Kidney epithelial cell (primary cell): ENCODE measurements at regions not wholly inside any gene's neighbourhood (a gene's known extent, or its start where the extent isn't known, plus 50 kb on each side); places are given as distances from the start of the nearest gene placed in this dataset.

Experiments
- DNase-seq: peaks from one replicate; pipeline ENCODE4 v3.0.0-alpha.2; 2010; ENCODE audit warnings: low read depth
- H3K27me3 ChIP-seq: 2 replicates; pipeline ENCODE4 v1.6.0; 2011; ENCODE audit warnings: low read length; ENCODE audit not compliant: control insufficient read depth, insufficient read depth
- H3K36me3 ChIP-seq: 2 replicates; pipeline ENCODE4 v1.5.1; 2011; ENCODE audit warnings: low read length; ENCODE audit not compliant: control insufficient read depth, insufficient read depth
- H3K4me3 ChIP-seq: 2 replicates; pipeline ENCODE4 v1.5.1; 2011; ENCODE audit warnings: low read depth, mild to moderate bottlenecking, control low read depth, low read length
- TF ChIP-seq, protein P1 (sequence below): IDR thresholded peaks from 2 replicates; pipeline ENCODE4 v1.5.1; 2011; ENCODE audit warnings: mild to moderate bottlenecking, moderate library complexity, low read length, control low read depth, inconsistent platforms; ENCODE audit not compliant: insufficient read depth, poor library complexity, severe bottlenecking

DNA sequence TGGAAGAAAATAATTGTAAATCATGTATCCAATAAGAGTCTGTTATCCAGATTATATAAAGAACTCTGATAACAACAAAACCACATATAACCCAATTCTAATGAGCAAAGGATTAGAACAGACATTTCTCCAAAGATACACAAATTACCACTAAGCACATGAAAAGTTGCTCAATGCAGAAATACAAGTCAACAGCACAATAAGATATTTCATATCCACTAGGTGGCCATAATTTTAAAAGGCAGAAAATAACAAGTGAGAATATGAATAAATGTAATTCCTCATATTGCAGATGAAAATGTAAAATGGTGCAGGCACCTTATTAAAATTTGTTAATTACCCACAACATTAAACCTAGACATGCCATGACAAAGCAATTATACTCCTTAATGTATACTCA lies 73.9 kb upstream of the ZCCHC13 start:
- DNase-seq, result no peak
- no peak overlapping the region for H3K4me3 ChIP-seq
- H3K27me3 ChIP-seq, result no peaks in the 10 kb centered on the region
- TF ChIP-seq, protein P1, sequence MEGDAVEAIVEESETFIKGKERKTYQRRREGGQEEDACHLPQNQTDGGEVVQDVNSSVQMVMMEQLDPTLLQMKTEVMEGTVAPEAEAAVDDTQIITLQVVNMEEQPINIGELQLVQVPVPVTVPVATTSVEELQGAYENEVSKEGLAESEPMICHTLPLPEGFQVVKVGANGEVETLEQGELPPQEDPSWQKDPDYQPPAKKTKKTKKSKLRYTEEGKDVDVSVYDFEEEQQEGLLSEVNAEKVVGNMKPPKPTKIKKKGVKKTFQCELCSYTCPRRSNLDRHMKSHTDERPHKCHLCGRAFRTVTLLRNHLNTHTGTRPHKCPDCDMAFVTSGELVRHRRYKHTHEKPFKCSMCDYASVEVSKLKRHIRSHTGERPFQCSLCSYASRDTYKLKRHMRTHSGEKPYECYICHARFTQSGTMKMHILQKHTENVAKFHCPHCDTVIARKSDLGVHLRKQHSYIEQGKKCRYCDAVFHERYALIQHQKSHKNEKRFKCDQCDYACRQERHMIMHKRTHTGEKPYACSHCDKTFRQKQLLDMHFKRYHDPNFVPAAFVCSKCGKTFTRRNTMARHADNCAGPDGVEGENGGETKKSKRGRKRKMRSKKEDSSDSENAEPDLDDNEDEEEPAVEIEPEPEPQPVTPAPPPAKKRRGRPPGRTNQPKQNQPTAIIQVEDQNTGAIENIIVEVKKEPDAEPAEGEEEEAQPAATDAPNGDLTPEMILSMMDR, result no peak
- H3K36me3 ChIP-seq, result no peaks in the 10 kb centered on the region

DNA sequence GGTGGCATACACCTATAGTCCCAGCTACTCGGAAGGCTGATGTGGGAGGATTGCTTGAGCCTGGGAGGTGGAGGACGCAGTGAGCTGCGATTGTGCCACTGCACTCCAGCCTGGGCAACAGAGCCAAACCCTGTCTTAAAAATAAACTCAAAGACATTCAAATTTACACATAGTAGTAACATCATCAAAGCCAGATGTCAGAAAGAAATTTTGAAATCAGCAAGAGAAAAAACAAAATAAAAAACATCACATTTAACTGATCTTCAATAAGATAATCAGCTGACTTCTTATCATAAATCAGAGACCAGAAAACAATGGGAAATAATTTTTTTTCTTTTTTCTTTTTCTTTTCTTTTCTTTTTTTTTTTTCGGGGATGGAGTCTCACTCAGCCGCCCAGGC lies 78.9 kb upstream of the ZCCHC13 start:
- TF ChIP-seq, protein P1, result no peak
- H3K36me3 ChIP-seq, result no peaks in the 10 kb centered on the region
- H3K4me3 ChIP-seq, result no peak overlapping the region
- no peaks in the 10 kb centered on the region for H3K27me3 ChIP-seq
- DNase-seq, result no peak

DNA sequence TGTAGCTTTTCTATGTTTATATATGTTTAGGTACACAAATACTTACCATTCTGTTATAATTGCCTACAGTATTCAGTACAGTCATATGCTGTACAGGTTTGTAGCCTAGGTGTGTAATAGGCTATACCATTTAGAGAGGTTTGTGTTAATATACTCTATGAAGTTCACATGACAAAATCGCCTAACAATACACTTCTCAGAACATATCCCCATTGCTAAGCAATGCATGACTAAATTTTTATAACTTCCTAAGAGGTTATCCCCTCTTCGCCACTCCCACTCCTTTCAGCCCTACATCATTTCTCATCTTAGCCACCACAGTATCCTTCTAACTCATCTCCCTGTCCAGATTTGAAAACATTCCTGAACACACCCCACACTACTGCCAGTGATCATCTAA lies 83.7 kb upstream of the ZCCHC13 start:
- DNase-seq, result no peak
- no peak overlapping the region for H3K4me3 ChIP-seq
- H3K27me3 ChIP-seq, result no peaks in the 10 kb centered on the region
- no peaks in the 10 kb centered on the region for H3K36me3 ChIP-seq
- TF ChIP-seq, protein P1, result no peak

DNA sequence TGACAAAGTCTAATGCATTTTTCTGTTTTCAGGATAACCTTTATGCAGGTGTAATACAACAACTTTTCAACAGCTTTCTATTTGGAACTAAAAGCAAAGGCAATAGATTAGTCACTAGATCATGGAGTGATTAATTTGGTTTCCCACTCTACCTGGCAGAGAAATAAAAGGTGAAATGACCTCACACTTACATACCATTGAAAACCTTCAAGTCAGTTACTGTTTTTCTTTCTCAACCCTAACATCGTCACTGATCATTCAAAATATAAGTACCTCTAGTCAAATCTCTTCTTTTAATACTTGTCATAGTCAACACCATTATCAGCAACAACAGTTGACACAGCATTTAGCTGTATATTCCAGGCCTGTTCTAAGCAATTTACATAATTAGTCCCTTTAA lies 85.1 kb upstream of the ZCCHC13 start:
- Histone ChIP-seq H3K4me3 (no peak overlapping the region), H3K27me3 (no peaks in the 10 kb centered on the region), H3K36me3 (no peaks in the 10 kb centered on the region)
- DNase-seq, result no peak
- TF ChIP-seq, protein P1, result no peak

DNA sequence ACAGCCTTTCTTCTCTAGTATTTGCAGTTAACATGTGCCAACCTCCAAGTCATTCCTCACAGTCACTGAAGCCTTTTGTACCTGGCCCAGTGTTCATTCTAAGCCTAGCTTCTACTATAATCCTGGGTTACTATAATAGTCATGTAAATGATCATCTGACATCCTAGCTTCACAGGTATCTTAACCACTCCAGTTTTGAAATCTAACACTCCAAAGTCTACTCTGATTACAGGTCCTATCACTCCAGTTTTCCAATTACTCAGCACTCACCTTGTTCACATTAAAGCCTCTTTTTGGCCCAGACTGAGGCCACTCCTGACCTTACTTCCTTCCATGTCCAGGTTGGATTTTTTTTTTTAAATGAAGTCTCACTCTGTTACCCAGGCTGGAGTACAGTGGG lies 87.6 kb upstream of the ZCCHC13 start:
- Histone ChIP-seq H3K4me3 (no peak overlapping the region), H3K27me3 (no peaks in the 10 kb centered on the region), H3K36me3 (no peaks in the 10 kb centered on the region)
- TF ChIP-seq, protein P1, result no peak
- no peak for DNase-seq

DNA sequence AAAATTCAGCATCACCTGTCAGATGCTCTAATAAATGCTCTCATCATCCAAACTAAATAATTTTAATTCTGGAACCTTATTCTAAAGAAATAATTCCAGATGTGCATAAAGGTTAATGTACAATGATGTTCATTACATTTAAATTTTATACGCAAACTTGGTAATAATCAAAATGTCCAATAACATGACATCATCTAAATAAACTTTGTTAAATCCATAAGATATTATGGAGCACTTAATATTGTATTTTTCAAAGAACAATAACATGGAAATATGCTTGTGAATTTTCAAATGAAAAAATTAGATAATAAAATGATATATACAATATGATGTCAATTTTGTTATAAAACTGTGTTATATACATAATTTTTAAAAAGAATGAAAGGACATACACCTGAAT lies 92.1 kb upstream of the ZCCHC13 start:
- Histone ChIP-seq H3K27me3 (no peaks in the 10 kb centered on the region), H3K4me3 (no peak overlapping the region), H3K36me3 (no peaks in the 10 kb centered on the region)
- DNase-seq, result no peak
- TF ChIP-seq, protein P1, result no peak
